ENCODE measurements at regions not wholly inside any gene's neighbourhood (a gene's known extent, or its start where the extent isn't known, plus 50 kb on each side); places are given as distances from the start of the nearest gene placed in this dataset.

- TF ChIP-seq ZNF274 (IDR thresholded peaks at IDR 0.05; ENCODE audit: low read depth, low read length): no peak
- no peak for TF ChIP-seq SUZ12 (IDR thresholded peaks at IDR 0.05; ENCODE audit: extremely low read depth, insufficient read depth, insufficient read length)
Measured at GRCh38 chr7:142381727-142382390, 124.0 kb upstream of the PRSS58 start.
